B cell (primary cell): ENCODE measurements at regions not wholly inside any gene's neighbourhood (a gene's known extent, or its start where the extent isn't known, plus 50 kb on each side); places are given as distances from the start of the nearest gene placed in this dataset.

Experiments
- ATAC-seq: fragments of 200-7000 bp; cut with Tn5 transposase; one replicate; pipeline ENCODE4 v1.10.0; 2021; ENCODE audit warnings: low read depth, mild to moderate bottlenecking, moderate number of reproducible peaks, moderate library complexity
- CTCF ChIA-PET: fragments of 350-600 bp; sonication (Branson Sonifier 250); formaldehyde crosslinking; loops from one replicate; lab custom pipeline; 2021; ENCODE audit warnings: antibody characterized with exemption, inconsistent platforms; lab: Charles Lee
- POLR2A ChIA-PET: fragments of 350-600 bp; sonication (Branson Sonifier 250); formaldehyde crosslinking; loops from one replicate; lab custom pipeline; 2021; ENCODE audit warnings: antibody characterized with exemption; lab: Charles Lee
- DNase-seq: peaks from one replicate; pipeline ENCODE4 v3.0.0; 2013
- H2AFZ ChIP-seq: 2 replicates; pipeline ENCODE4 v1.6.1; 2012; ENCODE audit warnings: mild to moderate bottlenecking, low read depth, low read length; ENCODE audit not compliant: insufficient read depth, poor library complexity, severe bottlenecking
- H3K27ac ChIP-seq, 2 donors: 1 replicate in 1 of 2; 2 replicates in 1 of 2; pipeline ENCODE4 v1.5.1; 2012 to 2013; ENCODE audit warnings: low read length in 2 of 2, mild to moderate bottlenecking in 2 of 2, moderate library complexity in 1 of 2
- H3K27me3 ChIP-seq, 4 experiments: fragments of 200-600 bp in 1 of 4; sonication (generic) in 1 of 4; replicated peaks in 1 of 4; 1 replicate in 2 of 4; 2 replicates in 2 of 4; pipeline versions ENCODE4 v1.6.1 to v1.7.0; 2013 to 2016; ENCODE audit warnings: low read length in 3 of 4, mild to moderate bottlenecking in 2 of 4, mixed read lengths in 1 of 4, moderate library complexity in 1 of 4; ENCODE audit not compliant: insufficient read depth in 4 of 4, control insufficient read depth in 3 of 4; ENCODE audit errors: control extremely low read depth in 1 of 4
- H3K36me3 ChIP-seq, 2 experiments: replicated peaks in 1 of 2; 1 replicate in 1 of 2; 2 replicates in 1 of 2; pipeline versions ENCODE4 v1.6.1 to v1.7.1; 2013; ENCODE audit warnings: low read length in 1 of 2; ENCODE audit not compliant: insufficient read depth in 2 of 2, control insufficient read depth in 1 of 2; ENCODE audit errors: control extremely low read depth in 1 of 2, extremely low read depth in 1 of 2
- H3K4me1 ChIP-seq, 2 donors: fragments of 200-600 bp in 1 of 2; sonication (generic) in 1 of 2; 1 replicate in 1 of 2; 2 replicates in 1 of 2; pipeline versions ENCODE4 v1.5.1 to v1.6.1; 2013 to 2017; ENCODE audit warnings: low read length in 2 of 2; ENCODE audit not compliant: control insufficient read depth in 2 of 2, insufficient read depth in 2 of 2
- H3K4me2 ChIP-seq: replicated peaks from 2 replicates; pipeline ENCODE3; 2012; ENCODE audit warnings: mild to moderate bottlenecking, low read depth, low read length; ENCODE audit not compliant: poor library complexity, severe bottlenecking
- H3K4me3 ChIP-seq, 5 experiments: fragments of 200-600 bp in 1 of 5; sonication (generic) in 1 of 5; 1 replicate in 3 of 5; 2 replicates in 2 of 5; pipeline versions ENCODE4 v1.5.1 to v1.7.0; 2011 to 2016; ENCODE audit warnings: low read length in 4 of 5, mild to moderate bottlenecking in 4 of 5, low read depth in 2 of 5, control low read depth in 1 of 5, moderate library complexity in 1 of 5; ENCODE audit not compliant: insufficient read depth in 1 of 5; ENCODE audit errors: control extremely low read depth in 1 of 5, extremely low read depth in 1 of 5
- H3K79me2 ChIP-seq: fragments of 200-600 bp; sonication (generic); one replicate; pipeline ENCODE4 v1.6.0; 2016; ENCODE audit warnings: low read length; ENCODE audit not compliant: control insufficient read depth, insufficient read depth
- H3K9ac ChIP-seq: fragments of 200-600 bp; sonication (generic); 2 replicates; pipeline ENCODE4 v1.6.1; 2017; ENCODE audit warnings: mild to moderate bottlenecking, low read length, moderate library complexity
- H3K9me3 ChIP-seq, 3 donors: one replicate each; pipeline versions ENCODE4 v1.6.1 to v1.7.1; 2013; ENCODE audit warnings: low read length in 2 of 3; ENCODE audit not compliant: control insufficient read depth in 2 of 3, insufficient read depth in 1 of 3; ENCODE audit errors: control extremely low read depth in 1 of 3
- H4K20me1 ChIP-seq: 2 replicates; pipeline ENCODE4 v1.6.0; 2012; ENCODE audit warnings: mild to moderate bottlenecking, low read length; ENCODE audit not compliant: insufficient read depth, control insufficient read depth, poor library complexity, severe bottlenecking
- H3K27ac Mint-ChIP-seq: one replicate; pipeline ENCODE4 v1.8.0; 2021; ENCODE audit warnings: mixed read lengths
- H3K27me3 Mint-ChIP-seq: one replicate; pipeline ENCODE4 v1.8.0; 2021; ENCODE audit warnings: mixed read lengths
- H3K4me1 Mint-ChIP-seq: one replicate; pipeline ENCODE4 v1.8.0; 2021; ENCODE audit warnings: mixed read lengths
- H3K4me3 Mint-ChIP-seq: one replicate; pipeline ENCODE4 v1.8.0; 2021; ENCODE audit warnings: mixed read lengths
- H3K9me3 Mint-ChIP-seq: one replicate; pipeline ENCODE4 v1.8.0; 2022; ENCODE audit warnings: mixed read lengths; ENCODE audit not compliant: insufficient read depth
- EZH2 ChIP-seq: IDR thresholded peaks from 2 replicates; pipeline ENCODE4 v1.6.1; 2012; ENCODE audit warnings: borderline replicate concordance, low read depth, mild to moderate bottlenecking, moderate library complexity, low read length; ENCODE audit not compliant: insufficient read depth, poor library complexity, severe bottlenecking
- WGBS: methylation state at CpG from one replicate; pipeline ENCODE4 v1.1.5; 2013; ENCODE audit warnings: missing lambda C conversion rate; ENCODE audit not compliant: insufficient coverage; 5-methylcytosine and 5-hydroxymethylcytosine counted together
- intact Hi-C: fragments of 100-400 bp; cut with micrococcal nuclease; formaldehyde crosslinking; loops from one replicate; pipeline ENCODE4 v1.10.0; 2022
- TF ChIP-seq, protein P1 (sequence below): fragments of 200-600 bp; IDR thresholded peaks from one replicate; pipeline ENCODE4 v1.8.0; 2022; ENCODE audit warnings: antibody characterized with exemption, mild to moderate bottlenecking

DNA sequence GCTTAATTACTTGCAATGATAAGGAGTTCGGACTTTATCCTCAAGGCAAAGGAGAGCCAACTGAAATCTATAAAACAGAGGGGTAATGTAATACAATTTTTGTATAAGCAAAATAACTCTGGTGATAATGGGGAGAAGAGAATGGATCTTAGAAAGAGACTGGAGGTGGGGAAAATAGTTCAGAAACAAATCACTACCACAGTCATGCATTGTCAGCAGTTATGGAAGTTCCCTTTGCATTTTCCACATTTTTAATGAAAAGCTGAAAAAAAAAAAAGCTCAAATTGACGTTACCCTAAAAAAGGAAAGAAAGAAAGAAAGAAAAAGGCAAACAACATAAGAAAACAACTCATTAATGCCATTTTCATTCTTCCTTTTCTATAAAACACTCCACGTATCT, 337.6 kb upstream of the HSF2 start:
- no peak for ATAC-seq
- Histone ChIP-seq H3K9me3 (no peaks in the 10 kb centered on the region), H3K79me2 (no peaks in the 10 kb centered on the region), H3K27ac (no peak overlapping the region), H2AFZ (no peak overlapping the region), H3K4me1 (no peaks in the 10 kb centered on the region), H3K4me2 (no peak overlapping the region), H4K20me1 (no peaks in the 10 kb centered on the region), H3K9ac (no peak overlapping the region), H3K4me3 (no peak overlapping the region), H3K36me3 (no peaks in the 10 kb centered on the region), H3K27me3 (no peaks in the 10 kb centered on the region)
- CTCF ChIA-PET = no interaction called here
- no CpG with 5 or more reads among the region's 3 CpGs for WGBS
- Mint-ChIP-seq H3K9me3 (no peaks in the 10 kb centered on the region), H3K27ac (no peak overlapping the region), H3K4me1 (no peaks in the 10 kb centered on the region), H3K27me3 (no peaks in the 10 kb centered on the region), H3K4me3 (no peak overlapping the region)
- DNase-seq = no peak
- POLR2A ChIA-PET = no interaction called here
- intact Hi-C loops = no loop called here
- TF ChIP-seq, protein P1, sequence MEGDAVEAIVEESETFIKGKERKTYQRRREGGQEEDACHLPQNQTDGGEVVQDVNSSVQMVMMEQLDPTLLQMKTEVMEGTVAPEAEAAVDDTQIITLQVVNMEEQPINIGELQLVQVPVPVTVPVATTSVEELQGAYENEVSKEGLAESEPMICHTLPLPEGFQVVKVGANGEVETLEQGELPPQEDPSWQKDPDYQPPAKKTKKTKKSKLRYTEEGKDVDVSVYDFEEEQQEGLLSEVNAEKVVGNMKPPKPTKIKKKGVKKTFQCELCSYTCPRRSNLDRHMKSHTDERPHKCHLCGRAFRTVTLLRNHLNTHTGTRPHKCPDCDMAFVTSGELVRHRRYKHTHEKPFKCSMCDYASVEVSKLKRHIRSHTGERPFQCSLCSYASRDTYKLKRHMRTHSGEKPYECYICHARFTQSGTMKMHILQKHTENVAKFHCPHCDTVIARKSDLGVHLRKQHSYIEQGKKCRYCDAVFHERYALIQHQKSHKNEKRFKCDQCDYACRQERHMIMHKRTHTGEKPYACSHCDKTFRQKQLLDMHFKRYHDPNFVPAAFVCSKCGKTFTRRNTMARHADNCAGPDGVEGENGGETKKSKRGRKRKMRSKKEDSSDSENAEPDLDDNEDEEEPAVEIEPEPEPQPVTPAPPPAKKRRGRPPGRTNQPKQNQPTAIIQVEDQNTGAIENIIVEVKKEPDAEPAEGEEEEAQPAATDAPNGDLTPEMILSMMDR = no peak
- TF ChIP-seq EZH2 = no peak

DNA sequence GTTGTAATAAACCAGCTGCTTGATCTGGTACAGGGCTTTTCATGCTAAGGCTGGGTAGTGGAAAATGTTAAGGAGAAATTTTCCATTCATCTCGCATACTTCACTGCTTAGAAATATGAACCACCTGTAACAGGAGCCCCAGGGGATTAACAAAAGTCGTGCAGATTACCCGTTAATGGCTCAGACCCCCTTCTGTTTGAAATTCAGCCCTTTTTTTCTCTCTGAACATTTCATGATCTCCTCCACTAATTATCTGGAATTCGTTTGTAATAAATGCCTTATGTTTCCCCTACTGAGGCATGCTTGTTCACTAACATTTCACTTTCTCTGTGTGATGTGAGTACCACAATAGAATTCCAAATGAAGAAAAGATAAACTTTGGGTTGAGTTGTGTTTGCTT, 336.4 kb upstream of the HSF2 start:
- no peaks in the 10 kb centered on the region for H3K9me3 ChIP-seq
- H3K79me2 ChIP-seq = no peaks in the 10 kb centered on the region
- ChIA-PET POLR2A (no interaction called here), CTCF (no interaction called here)
- H3K4me2 ChIP-seq = no peak overlapping the region
- H3K27ac Mint-ChIP-seq = no peak overlapping the region
- intact Hi-C loops = no loop called here
- no peaks in the 10 kb centered on the region for H3K4me1 ChIP-seq
- no peaks in the 10 kb centered on the region for H3K27me3 Mint-ChIP-seq
- TF ChIP-seq, protein P1 = no peak
- TF ChIP-seq EZH2 = no peak
- no peak for ATAC-seq
- no peaks in the 10 kb centered on the region for H3K27me3 ChIP-seq
- H3K9me3 Mint-ChIP-seq = no peaks in the 10 kb centered on the region
- no peaks in the 10 kb centered on the region for H4K20me1 ChIP-seq
- H3K27ac ChIP-seq = no peak overlapping the region
- no peak overlapping the region for H3K4me3 ChIP-seq
- no peaks in the 10 kb centered on the region for H3K4me1 Mint-ChIP-seq
- no CpG with 5 or more reads among the region's 4 CpGs for WGBS
- no peak for DNase-seq
- H3K9ac ChIP-seq = no peak overlapping the region
- H3K36me3 ChIP-seq = no peaks in the 10 kb centered on the region
- no peak overlapping the region for H2AFZ ChIP-seq
- no peak overlapping the region for H3K4me3 Mint-ChIP-seq
